Cardiac muscle cell (in vitro differentiated cells and primary cell): ENCODE measurements at regions not wholly inside any gene's neighbourhood (a gene's known extent, or its start where the extent isn't known, plus 50 kb on each side); places are given as distances from the start of the nearest gene placed in this dataset.
"Not testable (repeated sequence)": the region's sequence is repeated elsewhere in the genome, so short reads cannot be mapped to it uniquely, and the experiment has no call there.

Experiments used
- DNase-seq, 2 donors: peaks; one replicate each; pipeline versions ENCODE4 v3.0.0 to v3.0.0-alpha.2; 2010 to 2017; ENCODE audit warnings: low read depth in 1 of 2, low spot score in 1 of 2
- H3K27ac ChIP-seq: fragments of 200-600 bp; sonication (generic); 2 replicates; pipeline ENCODE4 v1.5.1; 2016
- H3K27me3 ChIP-seq: fragments of 200-600 bp; sonication (generic); 2 replicates; pipeline ENCODE4 v1.6.0; 2016; ENCODE audit warnings: control low read depth
- H3K36me3 ChIP-seq: fragments of 200-600 bp; sonication (generic); 2 replicates; pipeline ENCODE4 v1.5.1; 2016; ENCODE audit warnings: control low read depth
- H3K4me1 ChIP-seq: fragments of 200-600 bp; sonication (generic); 2 replicates; pipeline ENCODE4 v1.8.1; 2017; ENCODE audit warnings: low read depth, mild to moderate bottlenecking, mixed run types
- H3K4me3 ChIP-seq: fragments of 200-600 bp; sonication (generic); 2 replicates; pipeline ENCODE4 v1.5.1; 2016; ENCODE audit warnings: mild to moderate bottlenecking
- H3K9me3 ChIP-seq: fragments of 200-600 bp; sonication (generic); 2 replicates; pipeline ENCODE4 v1.5.1; 2017; ENCODE audit warnings: low read depth, mild to moderate bottlenecking, control low read depth
- CTCF ChIP-seq: IDR thresholded peaks from 2 replicates; pipeline ENCODE4 v1.5.1; 2012; ENCODE audit warnings: low read depth, mild to moderate bottlenecking, low read length

GRCh38 chr2:129035992-129036391 is 717.3 kb upstream of the HS6ST1 start:
- TF ChIP-seq CTCF = no peak
- H3K9me3 ChIP-seq = no peaks in the 10 kb centered on the region
- DNase-seq = no peak
- H3K36me3 ChIP-seq = no peaks in the 10 kb centered on the region
- no peak overlapping the region for H3K27ac ChIP-seq
- H3K27me3 ChIP-seq = no peaks in the 10 kb centered on the region
- H3K4me3 ChIP-seq = no peak overlapping the region
- no peaks in the 10 kb centered on the region for H3K4me1 ChIP-seq

- not testable (repeated sequence) for H3K27me3 ChIP-seq, H3K9me3 ChIP-seq, H3K27ac ChIP-seq, H3K4me3 ChIP-seq, H3K36me3 ChIP-seq, H3K4me1 ChIP-seq, DNase-seq
These were observed 725.0 kb upstream of the HS6ST1 start for GRCh38 chr2:129043677-129044076.

GRCh38 chr2:129046475-129046874 is 727.8 kb upstream of the HS6ST1 start:
- not testable (repeated sequence) for H3K4me3 ChIP-seq, H3K4me1 ChIP-seq, H3K27ac ChIP-seq, H3K36me3 ChIP-seq, H3K9me3 ChIP-seq, H3K27me3 ChIP-seq, DNase-seq

GRCh38 chr2:129050101-129050500 is 731.4 kb upstream of the HS6ST1 start:
- Histone ChIP-seq H3K4me3 (no peak overlapping the region), H3K9me3 (no peaks in the 10 kb centered on the region), H3K36me3 (no peaks in the 10 kb centered on the region), H3K4me1 (no peaks in the 10 kb centered on the region), H3K27me3 (no peaks in the 10 kb centered on the region), H3K27ac (no peak overlapping the region)
- TF ChIP-seq CTCF = no peak
- no peak for DNase-seq

- TF ChIP-seq CTCF = no peak
- Histone ChIP-seq H3K27ac (no peak overlapping the region), H3K4me1 (no peaks in the 10 kb centered on the region), H3K4me3 (no peak overlapping the region), H3K9me3 (no peaks in the 10 kb centered on the region), H3K36me3 (no peaks in the 10 kb centered on the region), H3K27me3 (no peaks in the 10 kb centered on the region)
- no peak for DNase-seq
These were observed 736.6 kb upstream of the HS6ST1 start for GRCh38 chr2:129055242-129055641.

GRCh38 chr2:129055824-129056223 is 737.2 kb upstream of the HS6ST1 start:
- H3K4me1 ChIP-seq = no peaks in the 10 kb centered on the region
- TF ChIP-seq CTCF = no peak
- no peaks in the 10 kb centered on the region for H3K27me3 ChIP-seq
- no peak overlapping the region for H3K27ac ChIP-seq
- no peak overlapping the region for H3K4me3 ChIP-seq
- no peaks in the 10 kb centered on the region for H3K9me3 ChIP-seq
- H3K36me3 ChIP-seq = no peaks in the 10 kb centered on the region
- DNase-seq = no peak

GRCh38 chr2:129056309-129056958 is 737.8 kb upstream of the HS6ST1 start:
- Histone ChIP-seq H3K27ac (no peak overlapping the region), H3K9me3 (no peaks in the 10 kb centered on the region), H3K4me3 (no peak overlapping the region), H3K36me3 (no peaks in the 10 kb centered on the region), H3K27me3 (no peaks in the 10 kb centered on the region), H3K4me1 (no peaks in the 10 kb centered on the region)
- no peak for TF ChIP-seq CTCF
- no peak for DNase-seq
